WTC11 (cell line): ENCODE measurements at regions not wholly inside any gene's neighbourhood (a gene's known extent, or its start where the extent isn't known, plus 50 kb on each side); places are given as distances from the start of the nearest gene placed in this dataset.

Experiments used
- FOXP1 ChIP-seq: sonication (generic); formaldehyde crosslinking; IDR thresholded peaks from 2 replicates; pipeline ENCODE4 v1.8.0; 2022; ENCODE audit warnings: missing genetic modification reagents, mild to moderate bottlenecking, moderate library complexity, borderline replicate concordance
- USF2 ChIP-seq: sonication (generic); formaldehyde crosslinking; IDR thresholded peaks from 2 replicates; pipeline ENCODE4 v1.8.1; 2023; ENCODE audit warnings: mild to moderate bottlenecking, missing genetic modification reagents, moderate library complexity
- ZNF532 ChIP-seq: fragments of 250-450 bp; sonication (Bioruptor Pico); IDR thresholded peaks from 2 replicates; pipeline ENCODE4 v1.9.0; 2021; ENCODE audit warnings: mild to moderate bottlenecking, borderline replicate concordance
- TF ChIP-seq, protein P1 (sequence below): fragments of 200-600 bp; IDR thresholded peaks from 2 replicates; pipeline ENCODE4 v1.8.0; 2022; ENCODE audit warnings: antibody characterized with exemption

- TF ChIP-seq USF2 (CRISPR knock-in tag) (no peak), ZNF532 (CRISPR knock-in tag) (no peak), FOXP1 (CRISPR knock-in tag) (no peak; the same call in 1 of the 2 replicates)
- TF ChIP-seq, protein P1, sequence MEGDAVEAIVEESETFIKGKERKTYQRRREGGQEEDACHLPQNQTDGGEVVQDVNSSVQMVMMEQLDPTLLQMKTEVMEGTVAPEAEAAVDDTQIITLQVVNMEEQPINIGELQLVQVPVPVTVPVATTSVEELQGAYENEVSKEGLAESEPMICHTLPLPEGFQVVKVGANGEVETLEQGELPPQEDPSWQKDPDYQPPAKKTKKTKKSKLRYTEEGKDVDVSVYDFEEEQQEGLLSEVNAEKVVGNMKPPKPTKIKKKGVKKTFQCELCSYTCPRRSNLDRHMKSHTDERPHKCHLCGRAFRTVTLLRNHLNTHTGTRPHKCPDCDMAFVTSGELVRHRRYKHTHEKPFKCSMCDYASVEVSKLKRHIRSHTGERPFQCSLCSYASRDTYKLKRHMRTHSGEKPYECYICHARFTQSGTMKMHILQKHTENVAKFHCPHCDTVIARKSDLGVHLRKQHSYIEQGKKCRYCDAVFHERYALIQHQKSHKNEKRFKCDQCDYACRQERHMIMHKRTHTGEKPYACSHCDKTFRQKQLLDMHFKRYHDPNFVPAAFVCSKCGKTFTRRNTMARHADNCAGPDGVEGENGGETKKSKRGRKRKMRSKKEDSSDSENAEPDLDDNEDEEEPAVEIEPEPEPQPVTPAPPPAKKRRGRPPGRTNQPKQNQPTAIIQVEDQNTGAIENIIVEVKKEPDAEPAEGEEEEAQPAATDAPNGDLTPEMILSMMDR = no peak
These were observed 152.6 kb downstream of the CRLF2 start for GRCh38 chrX:1059576-1060561.
